HFF-Myc (cell line): ENCODE measurements at regions not wholly inside any gene's neighbourhood (a gene's known extent, or its start where the extent isn't known, plus 50 kb on each side); places are given as distances from the start of the nearest gene placed in this dataset.

ENCODE experiments used
- DNase-seq: peaks from one replicate; pipeline ENCODE4 v3.0.0-alpha.2; 2011; ENCODE audit warnings: low read depth; ENCODE audit errors: extremely low read depth
- H3K4me3 ChIP-seq: replicated peaks from 2 replicates; pipeline ENCODE4 v1.5.1; 2011; ENCODE audit warnings: low read depth, mild to moderate bottlenecking, control low read depth, low read length
- CTCF ChIP-seq: IDR thresholded peaks from 2 replicates; pipeline ENCODE4 v1.5.1; 2012; ENCODE audit warnings: mild to moderate bottlenecking, low read depth, low read length, control low read depth; ENCODE audit errors: missing control alignments

DNA sequence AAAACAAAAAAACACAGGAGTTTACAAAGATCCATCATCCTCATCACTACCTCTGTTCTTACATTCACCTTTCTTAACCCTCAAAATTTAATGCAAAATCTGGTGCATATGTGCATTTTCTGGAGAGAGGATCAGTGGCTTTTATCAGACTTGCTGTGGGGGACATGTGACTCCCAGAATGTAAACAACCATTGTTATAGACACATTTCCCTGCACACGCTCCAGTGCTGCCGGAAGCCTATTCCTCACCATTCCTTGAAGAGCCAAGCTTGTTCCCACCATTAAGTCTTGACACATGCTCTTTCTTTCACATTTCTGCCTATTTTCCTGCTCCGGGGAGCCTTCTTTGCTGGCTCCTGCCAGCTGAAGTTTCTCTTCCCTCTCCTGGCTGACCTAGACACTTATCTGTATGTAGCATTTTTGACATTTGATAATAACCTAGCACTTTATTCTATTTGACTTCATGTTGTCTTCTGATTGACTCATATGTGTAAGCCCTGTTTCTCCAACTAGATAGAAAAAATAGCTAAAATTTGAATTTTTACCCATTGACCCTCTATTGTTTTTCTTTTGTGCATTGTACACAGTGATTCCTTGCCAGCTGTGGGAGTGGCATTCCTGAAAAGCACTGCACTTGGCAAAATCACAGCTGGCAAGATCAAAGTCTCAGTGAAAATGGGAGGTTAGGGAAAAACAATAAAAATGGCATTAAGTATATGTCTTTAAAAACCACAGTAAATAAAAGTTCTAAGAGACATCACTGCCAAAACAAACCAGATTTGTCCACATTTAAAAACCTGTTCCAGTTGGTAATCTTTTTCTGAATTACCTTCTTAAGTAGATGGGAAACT is 76.8 kb upstream of the CIBAR2 start:
- DNase-seq = no peak
- H3K4me3 ChIP-seq = no peak overlapping the region
- TF ChIP-seq CTCF = no peak

GRCh38 chr16:85190572-85190971 is 78.3 kb upstream of the CIBAR2 start:
- no peak for TF ChIP-seq CTCF

GRCh38 chr16:85191341-85191965 is 79.2 kb upstream of the CIBAR2 start:
- no peak for TF ChIP-seq CTCF
- no peak for DNase-seq
- no peak overlapping the region for H3K4me3 ChIP-seq

More at GRCh38 chr16:85190572-85190971, 78.3 kb upstream of the CIBAR2 start:
- no peak overlapping the region for H3K4me3 ChIP-seq
- no peak for DNase-seq

DNA sequence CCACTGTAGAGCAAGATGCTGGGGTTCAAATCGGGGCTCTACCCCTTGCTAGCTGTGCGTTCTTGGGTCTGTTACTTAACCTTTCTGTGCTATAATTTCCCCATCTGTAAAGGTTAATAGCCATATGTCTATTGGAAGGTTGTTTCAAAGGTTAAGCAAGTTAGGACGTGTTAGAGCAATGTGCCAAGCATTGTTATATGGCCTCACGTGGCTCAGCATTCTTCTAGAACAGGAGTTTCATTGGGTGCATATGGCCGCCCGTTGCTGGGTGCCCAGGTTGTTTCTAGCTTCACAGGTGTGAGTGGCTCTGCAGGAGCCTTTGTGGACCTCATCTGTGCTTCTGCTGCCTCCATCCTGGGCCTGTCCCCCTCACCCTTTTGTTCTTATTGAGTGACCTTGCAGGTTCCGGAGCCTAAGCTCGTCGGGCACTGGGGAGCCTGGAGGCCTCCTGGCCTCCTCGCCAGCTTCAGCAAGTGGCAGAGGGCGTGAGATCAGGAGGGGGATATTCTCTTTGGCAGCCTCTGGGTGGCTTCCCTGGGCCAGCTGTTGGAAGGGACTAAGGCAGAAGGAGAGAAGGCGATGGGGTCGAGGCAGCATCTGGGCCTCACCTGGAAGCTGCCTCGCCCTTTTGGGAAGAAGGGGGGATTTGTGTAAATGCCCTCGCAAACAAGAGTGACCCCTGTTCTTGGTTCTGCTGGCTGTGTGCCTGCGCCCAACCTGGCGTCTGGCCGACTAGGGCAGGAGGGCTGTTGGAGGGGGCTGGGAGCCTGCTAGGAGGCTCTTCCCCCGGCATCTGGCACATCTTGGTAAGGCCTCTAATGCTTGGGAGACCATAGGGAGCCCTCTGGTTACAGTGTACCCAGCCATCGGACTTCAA is 80.2 kb upstream of the CIBAR2 start:
- no peak for TF ChIP-seq CTCF
- H3K4me3 ChIP-seq = no peak overlapping the region
- no peak for DNase-seq

- no peak overlapping the region for H3K4me3 ChIP-seq
- no peak for TF ChIP-seq CTCF
- no peak for DNase-seq
These were observed 80.8 kb upstream of the CIBAR2 start for GRCh38 chr16:85193115-85193493.

DNA sequence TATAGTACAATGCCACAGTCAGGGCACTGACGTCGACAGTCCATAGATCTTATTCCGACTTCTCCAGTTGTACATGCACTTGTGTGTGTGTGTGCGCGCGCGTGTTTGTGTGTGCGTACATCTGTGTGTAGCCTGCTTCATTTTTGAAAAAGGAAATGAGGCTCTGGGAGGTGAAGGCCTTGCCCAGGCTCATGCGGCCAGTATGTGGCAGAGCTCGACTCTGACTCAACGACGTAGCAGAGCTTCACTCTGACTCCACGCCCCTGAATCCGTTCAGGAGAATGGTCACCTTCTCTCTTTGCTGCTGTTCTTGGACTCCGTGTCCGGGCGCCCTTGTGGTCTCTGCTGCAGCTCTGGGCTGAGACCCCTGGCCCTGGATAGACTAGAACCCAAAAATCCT is 81.6 kb upstream of the CIBAR2 start:
- no peak for DNase-seq
- no peak for TF ChIP-seq CTCF
- no peak overlapping the region for H3K4me3 ChIP-seq
